ENCODE measurements at regions not wholly inside any gene's neighbourhood (a gene's known extent, or its start where the extent isn't known, plus 50 kb on each side); places are given as distances from the start of the nearest gene placed in this dataset.

DNA sequence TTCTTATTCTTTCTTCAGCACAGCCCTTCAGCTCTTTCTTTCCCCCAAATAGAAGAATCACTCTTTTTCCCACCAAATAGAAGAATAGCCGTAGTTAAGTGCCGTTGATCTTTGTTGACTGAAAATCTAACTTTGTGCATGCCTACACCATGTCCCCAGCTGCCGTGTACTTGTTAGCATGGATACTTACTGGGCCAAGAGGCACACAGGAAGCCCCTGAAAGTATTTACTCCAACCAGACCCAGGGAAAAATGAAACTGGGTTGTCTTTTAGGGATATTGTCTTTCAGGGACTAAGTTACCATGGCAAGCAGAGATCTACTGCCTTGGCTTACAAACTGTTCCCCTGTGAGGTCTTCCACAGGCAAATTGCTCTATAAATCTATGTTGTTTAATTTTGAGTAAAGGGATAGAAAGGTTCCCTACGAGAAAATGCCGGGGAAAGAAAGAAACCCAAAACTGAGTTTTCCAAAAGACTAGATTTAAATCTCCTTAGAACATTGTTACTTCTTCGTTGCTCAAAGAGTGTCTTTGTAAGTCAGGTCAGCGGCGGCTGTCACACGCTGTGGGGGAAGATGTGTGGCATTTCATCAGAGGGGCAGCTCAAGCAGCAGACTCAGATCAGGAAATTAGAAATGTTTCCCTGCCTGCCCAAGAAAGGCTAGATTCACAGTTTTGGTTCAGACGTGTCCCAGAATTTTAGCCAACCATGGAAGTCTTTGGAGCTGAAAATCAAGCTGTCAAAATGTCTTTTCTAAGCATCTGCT lies 152.7 kb upstream of the PRNP start:
- no peak for DNase-seq
- no peak for TF ChIP-seq GATA1 (IDR thresholded peaks at IDR 0.05; ENCODE audit: low read depth, low read length)

DNA sequence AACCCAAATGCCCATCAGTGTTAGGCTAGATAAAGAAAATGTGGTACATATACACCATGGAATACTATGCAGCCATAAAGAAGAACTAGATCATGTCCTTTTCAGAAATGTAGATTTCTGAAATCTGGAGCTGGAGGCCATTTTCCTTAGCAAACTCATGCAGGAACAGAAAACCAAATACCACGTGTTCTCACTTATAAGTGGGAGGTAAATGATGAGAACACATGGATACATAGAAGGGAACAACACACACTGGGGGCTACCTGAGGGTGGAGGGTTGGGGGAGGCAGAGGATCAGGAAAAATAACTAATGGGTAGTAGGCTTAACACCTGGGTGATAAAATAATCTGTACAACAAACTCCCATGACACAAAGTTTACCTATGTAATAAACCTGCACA lies 153.5 kb upstream of the PRNP start:
- TF ChIP-seq POLR2A (IDR thresholded peaks at IDR 0.05; ENCODE audit: low read length) = no peak
- TF ChIP-seq GATA1 (IDR thresholded peaks at IDR 0.05; ENCODE audit: low read depth, low read length) = no peak
- DNase-seq = no peak

DNA sequence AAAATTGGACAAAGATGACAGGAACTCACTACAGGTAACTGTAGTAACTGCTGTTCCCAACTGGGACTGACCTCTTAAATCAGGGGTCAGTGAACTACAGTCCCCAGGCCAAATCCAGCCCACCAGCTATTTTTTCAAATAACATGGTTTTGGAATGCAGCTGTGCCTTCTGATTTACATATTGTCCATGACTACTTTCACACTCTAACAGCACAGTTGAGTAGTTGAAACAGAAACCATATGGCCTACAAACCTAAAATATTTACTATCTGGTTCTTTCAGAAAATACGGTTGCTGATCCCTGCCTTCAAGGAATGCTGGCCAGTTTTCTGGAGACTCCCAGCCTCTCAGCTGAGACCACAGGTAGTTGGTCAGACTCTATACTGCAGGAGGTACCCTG lies 161.5 kb upstream of the PRNP start:
- no peak for DNase-seq
- TF ChIP-seq GATA1 (IDR thresholded peaks at IDR 0.05; ENCODE audit: low read depth, low read length) (no peak), POLR2A (IDR thresholded peaks at IDR 0.05; ENCODE audit: low read length) (no peak)

DNA sequence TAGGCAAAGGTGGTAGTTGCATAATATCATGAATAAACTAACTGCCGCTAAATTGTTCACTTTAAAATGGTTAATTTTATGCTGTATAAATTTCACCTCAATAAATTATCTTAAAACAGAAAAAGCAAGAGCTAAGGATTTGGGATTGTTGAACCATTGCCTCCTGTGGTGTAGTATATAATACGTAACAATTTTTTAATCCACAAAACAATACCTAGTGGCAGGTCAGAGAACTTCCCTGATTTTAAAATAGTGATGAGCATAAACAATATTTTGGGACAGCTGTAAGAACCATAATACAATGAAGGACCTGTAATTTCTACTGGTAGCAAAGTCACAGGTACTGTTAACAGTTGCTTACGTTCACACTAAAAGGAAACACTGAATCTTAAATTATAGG lies 161.9 kb upstream of the PRNP start:
- no peak for TF ChIP-seq GATA1 (IDR thresholded peaks at IDR 0.05; ENCODE audit: low read depth, low read length)
- TF ChIP-seq POLR2A (IDR thresholded peaks at IDR 0.05; ENCODE audit: low read length) = no peak

DNA sequence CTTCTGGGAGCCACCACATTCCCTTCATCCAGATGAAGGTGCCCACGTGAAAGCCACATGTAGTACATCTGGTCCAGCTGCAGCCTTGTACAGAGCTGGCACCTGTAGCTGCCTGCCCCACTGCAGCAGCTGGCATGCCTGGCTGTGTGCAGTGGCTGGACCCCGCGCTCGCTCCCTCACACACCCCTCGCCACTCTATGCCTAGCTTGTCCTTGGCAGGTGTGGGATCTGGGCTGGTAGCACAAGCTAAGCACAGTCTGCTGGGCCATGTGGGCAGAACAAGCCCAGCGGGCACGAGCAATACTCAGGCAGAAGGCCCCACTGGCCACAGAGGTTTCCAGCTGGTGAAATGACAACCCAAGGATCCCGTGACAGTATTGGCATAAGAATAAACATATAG lies 163.9 kb upstream of the PRNP start:
- no peak for DNase-seq
- no peak for TF ChIP-seq GATA1 (IDR thresholded peaks at IDR 0.05; ENCODE audit: low read depth, low read length)
- TF ChIP-seq POLR2A (IDR thresholded peaks at IDR 0.05; ENCODE audit: low read length) = no peak

More for the DNA sequence above, 161.9 kb upstream of the PRNP start:
- no peak for DNase-seq

DNA sequence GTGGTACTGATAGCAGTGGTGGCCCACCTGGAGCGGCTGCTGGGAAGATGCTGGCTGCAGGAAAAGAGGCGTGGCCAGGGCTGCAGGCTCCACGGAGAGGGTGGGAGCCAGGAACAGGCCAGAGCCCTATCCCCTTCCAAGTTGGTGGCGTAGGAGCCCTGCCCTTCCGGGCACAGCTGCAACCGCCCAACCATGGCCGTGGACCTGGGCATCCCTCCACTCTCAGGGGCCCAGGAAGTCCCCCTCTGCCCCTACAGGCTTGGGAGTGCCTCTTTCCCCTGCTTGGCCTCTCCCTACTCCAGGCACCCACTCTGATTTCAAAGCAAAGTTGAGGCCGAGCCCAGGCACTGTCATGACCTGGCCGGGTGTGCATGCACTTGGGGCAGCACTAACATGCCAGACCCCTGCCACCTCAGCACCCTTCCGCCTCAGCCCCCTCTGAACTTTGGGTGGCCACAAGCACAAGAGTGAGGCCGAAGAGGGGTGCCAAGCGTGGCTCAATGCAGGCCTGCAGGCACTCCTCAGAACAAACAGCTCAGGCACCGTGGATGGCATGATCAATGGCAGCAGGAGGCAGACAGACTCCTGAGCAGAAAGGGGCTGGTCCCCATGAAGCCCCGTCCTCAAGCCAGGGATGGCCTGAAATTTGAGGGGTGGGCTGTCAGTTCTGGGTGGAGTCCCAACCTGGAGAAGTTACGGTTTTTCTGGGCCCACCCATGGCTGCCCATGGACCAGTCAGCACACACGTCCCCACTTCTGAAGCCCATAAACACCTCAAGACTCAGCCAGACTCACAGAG lies 164.9 kb upstream of the PRNP start:
- no peak for TF ChIP-seq POLR2A (IDR thresholded peaks at IDR 0.05; ENCODE audit: low read length)
- no peak for TF ChIP-seq GATA1 (IDR thresholded peaks at IDR 0.05; ENCODE audit: low read depth, low read length)
- no peak for DNase-seq

DNA sequence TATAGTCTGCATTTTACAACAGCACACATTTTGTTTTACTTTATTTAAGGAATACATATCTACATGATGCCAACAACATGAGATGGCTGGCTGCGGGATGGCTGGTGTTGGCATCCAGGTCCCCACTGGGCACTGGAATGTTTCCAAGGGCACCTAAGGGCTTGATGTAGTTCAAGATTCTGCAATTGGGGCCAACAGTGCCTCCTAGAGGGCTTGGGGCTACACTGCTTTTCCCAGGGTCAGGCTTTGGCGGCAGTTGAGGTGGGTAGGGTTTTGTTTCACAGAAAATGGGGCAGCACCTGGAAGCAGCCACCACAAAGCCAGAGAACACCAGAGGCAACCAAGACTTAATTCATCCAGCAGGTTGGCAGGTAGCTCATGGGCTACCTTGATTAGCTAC lies 166.7 kb upstream of the PRNP start:
- peak; percentile 25 to 49 for DNase-seq
- TF ChIP-seq POLR2A (IDR thresholded peaks at IDR 0.05; ENCODE audit: low read length) = no peak
- no peak for TF ChIP-seq GATA1 (IDR thresholded peaks at IDR 0.05; ENCODE audit: low read depth, low read length)

DNA sequence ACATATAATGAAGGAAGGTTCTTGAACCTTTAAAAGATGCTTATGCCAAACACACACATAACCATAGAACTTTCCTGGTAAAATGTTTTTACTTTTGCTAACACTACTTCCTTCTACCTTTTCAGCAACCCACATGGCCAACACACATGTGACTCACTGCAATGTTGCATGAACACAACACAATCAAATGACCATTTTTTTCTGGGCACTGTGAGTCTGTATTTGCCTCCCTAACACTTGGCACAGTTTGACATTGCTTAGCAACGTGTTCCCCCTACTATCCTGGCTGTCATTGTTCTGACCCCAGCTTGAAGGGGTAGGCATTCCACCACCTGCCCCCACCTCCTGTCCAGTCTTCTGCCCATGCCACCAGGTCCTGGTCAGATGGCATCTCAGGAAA lies 169.4 kb upstream of the PRNP start:
- no peak for TF ChIP-seq GATA1 (IDR thresholded peaks at IDR 0.05; ENCODE audit: low read depth, low read length)
- no peak for TF ChIP-seq POLR2A (IDR thresholded peaks at IDR 0.05; ENCODE audit: low read length)
- no peak for DNase-seq

DNA sequence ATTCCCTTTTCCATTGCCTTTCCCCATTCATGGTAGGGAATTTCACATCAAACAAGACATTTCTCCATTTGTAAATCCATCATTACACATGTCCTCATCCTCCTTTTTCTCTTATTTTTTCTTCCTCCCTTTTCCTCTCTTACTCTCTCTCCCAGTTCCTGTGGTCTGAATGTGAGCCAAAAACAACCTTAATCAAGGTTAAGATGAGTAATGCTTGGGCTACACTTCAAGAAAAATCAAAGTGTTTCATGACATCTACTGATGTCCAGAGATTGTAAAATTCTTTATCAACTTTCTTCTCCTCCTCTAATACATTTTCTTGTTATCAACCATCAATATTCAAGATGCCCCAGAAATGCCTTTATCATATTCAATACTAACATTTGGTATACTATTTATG lies 172.5 kb upstream of the PRNP start:
- TF ChIP-seq POLR2A (IDR thresholded peaks at IDR 0.05; ENCODE audit: low read length) = no peak
- TF ChIP-seq GATA1 (IDR thresholded peaks at IDR 0.05; ENCODE audit: low read depth, low read length) = no peak
- DNase-seq = no peak

DNA sequence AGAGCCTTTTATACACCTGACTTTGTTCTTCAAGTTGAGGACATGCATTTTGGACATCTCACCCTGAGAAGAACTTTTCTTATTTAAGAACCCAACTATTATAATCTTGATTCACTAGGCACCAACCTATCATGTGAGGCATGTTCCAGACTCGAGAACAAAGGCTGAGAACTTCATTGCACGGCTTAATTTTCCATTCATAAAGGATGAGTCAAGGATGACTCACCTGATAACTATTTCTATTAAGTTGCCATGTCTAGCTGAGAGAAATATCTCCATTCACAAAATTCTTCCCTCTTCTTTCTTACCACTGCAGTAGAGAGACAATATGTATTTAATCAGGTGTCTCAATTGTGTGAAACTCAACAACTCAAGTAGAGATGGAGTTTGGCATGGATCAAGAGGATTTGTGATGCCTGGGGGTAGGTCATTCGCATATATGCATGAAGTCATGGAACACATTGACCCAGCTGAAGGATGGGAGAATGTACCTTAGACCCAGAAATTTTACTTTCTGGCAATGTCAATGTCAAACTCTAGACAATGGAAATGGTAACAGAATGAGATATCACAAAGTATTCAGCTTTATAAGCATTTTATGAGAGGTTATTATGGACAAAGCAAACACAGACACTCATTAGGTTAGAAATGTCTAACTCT lies 173.2 kb upstream of the PRNP start:
- TF ChIP-seq POLR2A (IDR thresholded peaks at IDR 0.05; ENCODE audit: low read length) = no peak
- TF ChIP-seq GATA1 (IDR thresholded peaks at IDR 0.05; ENCODE audit: low read depth, low read length) = no peak
- no peak for DNase-seq

DNA sequence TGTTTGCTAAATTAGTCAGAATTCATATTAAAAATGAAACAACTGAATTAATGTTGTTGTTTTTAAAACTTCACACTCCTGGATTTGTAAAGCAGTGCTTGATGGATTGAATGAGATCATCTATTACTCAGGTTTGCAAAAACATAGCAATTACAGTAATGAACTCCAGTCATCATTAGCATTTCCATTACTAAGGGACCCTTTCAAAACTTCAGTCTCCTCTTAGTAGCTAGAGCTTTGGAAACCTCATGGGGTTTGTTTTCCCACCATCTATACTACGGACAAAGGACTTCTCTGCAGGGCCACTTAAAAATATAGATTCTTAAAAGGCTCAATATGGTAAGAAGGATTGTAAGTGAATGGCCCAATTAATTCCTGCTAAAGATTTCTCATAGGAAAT lies 174.5 kb upstream of the PRNP start:
- TF ChIP-seq GATA1 (IDR thresholded peaks at IDR 0.05; ENCODE audit: low read depth, low read length) (no peak), POLR2A (IDR thresholded peaks at IDR 0.05; ENCODE audit: low read length) (no peak)
- no peak for DNase-seq

DNA sequence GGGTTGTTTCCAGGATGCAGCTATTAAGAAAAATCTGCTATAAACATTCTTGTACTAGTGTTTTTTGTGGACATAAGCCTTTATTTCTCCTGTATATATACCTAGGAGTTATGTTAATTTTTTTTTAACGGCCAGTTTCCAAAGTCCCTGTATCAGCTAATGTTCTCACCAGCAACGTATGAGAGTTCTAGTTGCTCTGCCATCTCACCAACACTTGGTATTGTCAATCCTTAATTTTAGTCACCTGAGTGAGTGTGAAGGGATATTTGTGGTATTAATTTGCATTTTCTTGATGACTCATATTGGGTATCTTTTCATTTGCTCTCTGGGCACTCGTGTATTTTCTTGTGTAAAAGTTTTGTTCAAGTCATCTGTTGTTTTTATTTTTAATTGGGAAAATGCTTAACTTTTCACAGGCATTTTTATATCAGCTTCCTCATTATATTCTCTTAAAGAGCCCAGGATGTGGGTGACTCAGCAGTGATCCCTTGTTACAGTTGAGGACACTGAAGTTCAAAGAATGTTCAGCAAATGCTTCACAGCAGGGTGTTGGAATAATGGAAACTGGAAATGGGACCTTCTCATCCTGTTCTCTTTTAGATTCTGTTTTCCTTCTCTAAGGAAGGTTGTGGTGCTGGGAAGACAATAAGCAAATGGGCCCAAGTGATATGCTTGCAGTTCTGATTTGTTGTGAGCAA lies 176.3 kb upstream of the PRNP start:
- DNase-seq = no peak
- no peak for TF ChIP-seq POLR2A (IDR thresholded peaks at IDR 0.05; ENCODE audit: low read length)
- TF ChIP-seq GATA1 (IDR thresholded peaks at IDR 0.05; ENCODE audit: low read depth, low read length) = no peak

DNA sequence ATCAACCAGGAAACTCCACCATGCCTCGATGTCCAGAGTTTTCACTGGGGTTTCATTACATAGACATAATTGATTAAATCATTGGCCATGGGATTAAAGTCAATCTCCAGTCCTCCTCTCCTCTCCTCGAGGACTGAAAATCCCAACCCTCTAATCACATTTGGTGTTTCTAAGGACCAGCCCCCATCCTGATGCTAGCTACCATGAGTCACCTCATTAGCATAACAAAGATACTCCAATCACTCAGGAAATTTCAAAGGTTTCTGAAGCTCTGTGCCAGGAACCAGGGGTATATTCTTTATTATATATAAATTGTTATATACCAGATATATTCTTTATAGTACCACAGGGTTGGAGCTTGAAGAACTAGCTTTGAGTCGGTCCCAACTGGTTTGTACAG lies 177.5 kb upstream of the PRNP start:
- TF ChIP-seq POLR2A (IDR thresholded peaks at IDR 0.05; ENCODE audit: low read length) = no peak
- no peak for TF ChIP-seq GATA1 (IDR thresholded peaks at IDR 0.05; ENCODE audit: low read depth, low read length)
- no peak for DNase-seq

DNA sequence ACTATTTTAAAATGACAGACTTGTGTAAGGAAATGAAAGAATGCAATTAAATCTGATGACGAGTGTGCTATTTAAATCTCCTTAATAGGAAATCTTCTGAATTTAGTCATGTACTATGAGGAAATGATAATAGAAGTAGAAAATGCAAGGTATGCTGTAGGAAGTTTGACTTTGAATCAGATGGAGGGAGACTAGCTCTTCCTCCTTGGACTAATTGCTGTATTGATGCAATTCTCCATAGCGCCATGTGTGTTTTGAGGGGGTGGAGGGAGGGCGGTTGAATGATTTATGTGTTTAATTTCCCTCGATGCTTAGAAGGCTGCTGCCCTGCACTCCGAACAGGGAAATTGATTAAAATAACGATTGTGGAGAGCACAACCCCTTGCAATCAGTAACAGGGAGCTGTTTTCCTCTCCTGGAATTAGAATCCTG lies 179.0 kb upstream of the PRNP start:
- no peak for DNase-seq
- TF ChIP-seq GATA1 (IDR thresholded peaks at IDR 0.05; ENCODE audit: low read depth, low read length) (no peak), POLR2A (IDR thresholded peaks at IDR 0.05; ENCODE audit: low read length) (no peak)

Data from erythroblast (primary cell).